ENCODE measurements at regions not wholly inside any gene's neighbourhood (a gene's known extent, or its start where the extent isn't known, plus 50 kb on each side); places are given as distances from the start of the nearest gene placed in this dataset.

- TF ChIP-seq EZH2phosphoT487 (IDR thresholded peaks at IDR 0.05; ENCODE audit: low read length) (no peak), CTCF (IDR thresholded peaks at IDR 0.05; ENCODE audit: low read length) (no peak), EZH2 (optimal IDR thresholded peaks at IDR 0.05; ENCODE audit: low read depth, low read length) (no peak)
- H3K9ac ChIP-seq (ENCODE audit: low read length), result no peak overlapping the region
These were observed 711.9 kb upstream of the EPHA7 start for GRCh38 chr6:94131271-94131670.

GRCh38 chr6:94130478-94130877 lies 711.1 kb upstream of the EPHA7 start:
- H3K9me3 ChIP-seq (replicated peaks; ENCODE audit: insufficient read depth, low read length), result no peaks in the 10 kb centered on the region
- no peak overlapping the region for H3K4me3 ChIP-seq (ENCODE audit: low read length)
- no peak for DNase-seq
- no peak overlapping the region for H3K9ac ChIP-seq (ENCODE audit: low read length)
- H3K36me3 ChIP-seq (replicated peaks; ENCODE audit: insufficient read depth, low read length), result no peaks in the 10 kb centered on the region
- no peaks in the 10 kb centered on the region for H4K20me1 ChIP-seq (ENCODE audit: insufficient read depth, low read length)
- H3K4me2 ChIP-seq (ENCODE audit: low read depth, low read length), result no peak overlapping the region
- H3F3A ChIP-seq (ENCODE audit: insufficient read depth, low read length), result no peaks in the 10 kb centered on the region
- H3K4me1 ChIP-seq (ENCODE audit: low read length), result no peaks in the 10 kb centered on the region
- no peak overlapping the region for H2AFZ ChIP-seq (ENCODE audit: low read length)
- H3K79me2 ChIP-seq (ENCODE audit: low read length), result no peaks in the 10 kb centered on the region
- no peak for TF ChIP-seq CTCF (IDR thresholded peaks at IDR 0.05; ENCODE audit: low read length)
- H3K27me3 ChIP-seq (replicated peaks; ENCODE audit: insufficient read depth, low read length), result no peaks in the 10 kb centered on the region
- no peak overlapping the region for H3K27ac ChIP-seq (ENCODE audit: low read length)
- no peaks in the 10 kb centered on the region for H3K9me2 ChIP-seq (replicated peaks; ENCODE audit: insufficient read depth, low read length)

More at GRCh38 chr6:94131271-94131670, 711.9 kb upstream of the EPHA7 start:
- Histone ChIP-seq H3K9me3 (replicated peaks; ENCODE audit: insufficient read depth, low read length) (no peaks in the 10 kb centered on the region), H3K79me2 (ENCODE audit: low read length) (no peaks in the 10 kb centered on the region), H2AFZ (ENCODE audit: low read length) (no peak overlapping the region), H3K36me3 (replicated peaks; ENCODE audit: insufficient read depth, low read length) (no peaks in the 10 kb centered on the region), H4K20me1 (ENCODE audit: insufficient read depth, low read length) (no peaks in the 10 kb centered on the region), H3K4me2 (ENCODE audit: low read depth, low read length) (no peak overlapping the region), H3K4me1 (ENCODE audit: low read length) (no peaks in the 10 kb centered on the region), H3K27me3 (replicated peaks; ENCODE audit: insufficient read depth, low read length) (no peaks in the 10 kb centered on the region), H3F3A (ENCODE audit: insufficient read depth, low read length) (no peaks in the 10 kb centered on the region), H3K4me3 (ENCODE audit: low read length) (no peak overlapping the region), H3K9me2 (replicated peaks; ENCODE audit: insufficient read depth, low read length) (no peaks in the 10 kb centered on the region), H3K27ac (ENCODE audit: low read length) (no peak overlapping the region)
- DNase-seq, result no peak

GRCh38 chr6:94129926-94130325 lies 710.6 kb upstream of the EPHA7 start:
- Histone ChIP-seq H3F3A (ENCODE audit: insufficient read depth, low read length) (no peaks in the 10 kb centered on the region), H3K9me2 (replicated peaks; ENCODE audit: insufficient read depth, low read length) (no peaks in the 10 kb centered on the region), H3K27ac (ENCODE audit: low read length) (no peak overlapping the region), H3K4me2 (ENCODE audit: low read depth, low read length) (no peak overlapping the region), H3K79me2 (ENCODE audit: low read length) (no peaks in the 10 kb centered on the region), H3K36me3 (replicated peaks; ENCODE audit: insufficient read depth, low read length) (no peaks in the 10 kb centered on the region), H3K27me3 (replicated peaks; ENCODE audit: insufficient read depth, low read length) (no peaks in the 10 kb centered on the region), H3K9me3 (replicated peaks; ENCODE audit: insufficient read depth, low read length) (no peaks in the 10 kb centered on the region), H2AFZ (ENCODE audit: low read length) (no peak overlapping the region), H3K4me3 (ENCODE audit: low read length) (no peak overlapping the region), H3K4me1 (ENCODE audit: low read length) (no peaks in the 10 kb centered on the region), H4K20me1 (ENCODE audit: insufficient read depth, low read length) (no peaks in the 10 kb centered on the region), H3K9ac (ENCODE audit: low read length) (no peak overlapping the region)
- TF ChIP-seq CTCF (IDR thresholded peaks at IDR 0.05; ENCODE audit: low read length), result no peak
- TF ChIP-seq EZH2phosphoT487 (IDR thresholded peaks at IDR 0.05; ENCODE audit: low read length), result no peak
- no peak for TF ChIP-seq EZH2 (optimal IDR thresholded peaks at IDR 0.05; ENCODE audit: low read depth, low read length)
- DNase-seq, result no peak

All from MM.1S (cell line).